WTC11 (cell line): ENCODE measurements at regions not wholly inside any gene's neighbourhood (a gene's known extent, or its start where the extent isn't known, plus 50 kb on each side); places are given as distances from the start of the nearest gene placed in this dataset.

Experiments
- GABPB1 ChIP-seq: sonication (generic); formaldehyde crosslinking; IDR thresholded peaks from 2 replicates; pipeline ENCODE4 v1.8.1; 2023; ENCODE audit warnings: mild to moderate bottlenecking, missing genetic modification reagents
- MAX ChIP-seq: sonication (generic); formaldehyde crosslinking; IDR thresholded peaks from 2 replicates; pipeline ENCODE4 v1.8.0; 2022; ENCODE audit warnings: mild to moderate bottlenecking, missing genetic modification reagents
- NFYB ChIP-seq: sonication (generic); formaldehyde crosslinking; conservative IDR thresholded peaks from 2 replicates; pipeline ENCODE4 v1.8.0; 2022; ENCODE audit warnings: low read depth, missing genetic modification reagents
- TCF7 ChIP-seq: sonication (generic); formaldehyde crosslinking; IDR thresholded peaks from 2 replicates; pipeline ENCODE4 v1.8.0; 2022; ENCODE audit warnings: mild to moderate bottlenecking, low read depth, missing genetic modification reagents, moderate library complexity
- ZNF317 ChIP-seq: sonication (generic); formaldehyde crosslinking; IDR thresholded peaks from 2 replicates; pipeline ENCODE4 v1.8.1; 2023; ENCODE audit warnings: low read depth, mild to moderate bottlenecking, moderate library complexity, missing genetic modification reagents, borderline replicate concordance
- TF ChIP-seq, protein P1 (sequence below): fragments of 200-600 bp; IDR thresholded peaks from 2 replicates; pipeline ENCODE4 v1.8.0; 2022; ENCODE audit warnings: antibody characterized with exemption
- TF ChIP-seq, protein P2 (sequence below): sonication (generic); formaldehyde crosslinking; IDR thresholded peaks from 2 replicates; pipeline ENCODE4 v1.8.1; 2023; ENCODE audit warnings: mild to moderate bottlenecking, missing genetic modification reagents, moderate library complexity

- TF ChIP-seq, protein P1, sequence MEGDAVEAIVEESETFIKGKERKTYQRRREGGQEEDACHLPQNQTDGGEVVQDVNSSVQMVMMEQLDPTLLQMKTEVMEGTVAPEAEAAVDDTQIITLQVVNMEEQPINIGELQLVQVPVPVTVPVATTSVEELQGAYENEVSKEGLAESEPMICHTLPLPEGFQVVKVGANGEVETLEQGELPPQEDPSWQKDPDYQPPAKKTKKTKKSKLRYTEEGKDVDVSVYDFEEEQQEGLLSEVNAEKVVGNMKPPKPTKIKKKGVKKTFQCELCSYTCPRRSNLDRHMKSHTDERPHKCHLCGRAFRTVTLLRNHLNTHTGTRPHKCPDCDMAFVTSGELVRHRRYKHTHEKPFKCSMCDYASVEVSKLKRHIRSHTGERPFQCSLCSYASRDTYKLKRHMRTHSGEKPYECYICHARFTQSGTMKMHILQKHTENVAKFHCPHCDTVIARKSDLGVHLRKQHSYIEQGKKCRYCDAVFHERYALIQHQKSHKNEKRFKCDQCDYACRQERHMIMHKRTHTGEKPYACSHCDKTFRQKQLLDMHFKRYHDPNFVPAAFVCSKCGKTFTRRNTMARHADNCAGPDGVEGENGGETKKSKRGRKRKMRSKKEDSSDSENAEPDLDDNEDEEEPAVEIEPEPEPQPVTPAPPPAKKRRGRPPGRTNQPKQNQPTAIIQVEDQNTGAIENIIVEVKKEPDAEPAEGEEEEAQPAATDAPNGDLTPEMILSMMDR: no peak
- no peak for TF ChIP-seq NFYB
- no peak for TF ChIP-seq MAX (CRISPR knock-in tag)
- no peak for TF ChIP-seq ZNF317 (CRISPR knock-in tag)
- TF ChIP-seq GABPB1 (CRISPR knock-in tag): no peak
- TF ChIP-seq, protein P2, sequence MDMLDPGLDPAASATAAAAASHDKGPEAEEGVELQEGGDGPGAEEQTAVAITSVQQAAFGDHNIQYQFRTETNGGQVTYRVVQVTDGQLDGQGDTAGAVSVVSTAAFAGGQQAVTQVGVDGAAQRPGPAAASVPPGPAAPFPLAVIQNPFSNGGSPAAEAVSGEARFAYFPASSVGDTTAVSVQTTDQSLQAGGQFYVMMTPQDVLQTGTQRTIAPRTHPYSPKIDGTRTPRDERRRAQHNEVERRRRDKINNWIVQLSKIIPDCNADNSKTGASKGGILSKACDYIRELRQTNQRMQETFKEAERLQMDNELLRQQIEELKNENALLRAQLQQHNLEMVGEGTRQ (CRISPR knock-in tag): no peak
- no peak for TF ChIP-seq TCF7 (CRISPR knock-in tag)
Measured at GRCh38 chr3:102688556-102688930, 253.7 kb downstream of the ZPLD1 start.
